Testis (tissue), 2 donors: ENCODE measurements at regions not wholly inside any gene's neighbourhood (a gene's known extent, or its start where the extent isn't known, plus 50 kb on each side); places are given as distances from the start of the nearest gene placed in this dataset.

ENCODE experiments used
- DNase-seq: peaks from one replicate; pipeline ENCODE4 v3.0.0-alpha.2; 2019
- H3K27ac ChIP-seq, 2 donors: fragments of 200-600 bp; sonication (generic); one replicate each; pipeline ENCODE4 v1.5.1; 2019
- H3K27me3 ChIP-seq: fragments of 200-600 bp; sonication (generic); one replicate; pipeline ENCODE4 v1.5.1; 2019
- H3K36me3 ChIP-seq: fragments of 200-600 bp; sonication (generic); one replicate; pipeline ENCODE4 v1.5.1; 2017; ENCODE audit warnings: low read depth; ENCODE audit errors: missing control alignments
- H3K4me1 ChIP-seq: fragments of 200-600 bp; sonication (generic); one replicate; pipeline ENCODE4 v1.5.1; 2019
- H3K4me3 ChIP-seq, 2 donors: fragments of 200-600 bp; sonication (generic); one replicate each; pipeline ENCODE4 v1.5.1; 2017 to 2019
- H3K9me3 ChIP-seq: fragments of 200-600 bp; sonication (generic); one replicate; pipeline ENCODE4 v1.5.1; 2017
- CTCF ChIP-seq, 3 experiments: fragments of 450-650 bp in 2 of 3; fragments of 200-600 bp in 1 of 3; sonication (generic) in 1 of 3; IDR thresholded peaks; one replicate each; pipeline ENCODE4 v1.5.1; 2016 to 2019; ENCODE audit warnings: antibody characterized with exemption in 3 of 3, mild to moderate bottlenecking in 2 of 3, moderate library complexity in 1 of 3
- POLR2A ChIP-seq: fragments of 450-650 bp; IDR thresholded peaks from one replicate; pipeline ENCODE4 v1.6.1; 2017; ENCODE audit warnings: antibody characterized with exemption, mild to moderate bottlenecking, moderate library complexity
- WGBS, 2 donors: methylation state at CpG; one replicate each; pipeline ENCODE4 v1.1.5; 2018; 5-methylcytosine and 5-hydroxymethylcytosine counted together
- intact Hi-C: fragments of 100-400 bp; cut with DNase I; formaldehyde crosslinking; loops from one replicate; pipeline ENCODE4 v1.15.1; 2023; ENCODE audit warnings: low total_unique reads

GRCh38 chr2:18750672-18751554, 161.5 kb upstream of the NT5C1B start:
- WGBS, 2 donors: 43 to 56% methylated on average over 5 of the region's 5 CpGs
- H3K4me1 ChIP-seq: peaks cover 16% of the 10 kb centered on the region
- H3K27me3 ChIP-seq: no peaks in the 10 kb centered on the region
- H3K4me3 ChIP-seq: no peak overlapping the region
- H3K36me3 ChIP-seq: no peaks in the 10 kb centered on the region
- H3K27ac ChIP-seq: peak overlapping the region; percentile 12 to 16
- no peak for TF ChIP-seq CTCF (IDR thresholded peaks at IDR 0.05)
- TF ChIP-seq POLR2A: no peak
- intact Hi-C loops: no loop called here
- no peaks in the 10 kb centered on the region for H3K9me3 ChIP-seq
- DNase-seq: no peak

- H3K27ac ChIP-seq: no peak overlapping the region
- H3K4me1 ChIP-seq: peaks cover 16% of the 10 kb centered on the region
- peak; percentile 84 for DNase-seq
- 27 to 31% methylated on average over 2 of the region's 2 CpGs for WGBS, 2 donors
- intact Hi-C loops: loop anchor here (5.0 kb wide), 1 partner anchor 223 kb away; no protein-coding TSS in a partner anchor
- no peaks in the 10 kb centered on the region for H3K36me3 ChIP-seq
- H3K4me3 ChIP-seq: no peak overlapping the region
- peak; percentile 66 to 84 (median 81) for TF ChIP-seq CTCF (IDR thresholded peaks at IDR 0.05)
- TF ChIP-seq POLR2A: no peak
- H3K9me3 ChIP-seq: no peaks in the 10 kb centered on the region
- no peaks in the 10 kb centered on the region for H3K27me3 ChIP-seq
These were observed 160.7 kb upstream of the NT5C1B start for GRCh38 chr2:18749912-18750526.

GRCh38 chr2:18745431-18746272, 156.3 kb upstream of the NT5C1B start:
- intact Hi-C loops: loop anchor here (5.0 kb wide), 1 partner anchor 218 kb away; no protein-coding TSS in a partner anchor
- WGBS, 2 donors: 92 to 94% methylated on average over 6 of the region's 6 CpGs
- Histone ChIP-seq H3K4me1 (peaks cover 6% of the 10 kb centered on the region), H3K9me3 (no peaks in the 10 kb centered on the region), H3K27me3 (no peaks in the 10 kb centered on the region), H3K27ac (no peak overlapping the region), H3K4me3 (no peak overlapping the region), H3K36me3 (no peaks in the 10 kb centered on the region)
- no peak for DNase-seq
- TF ChIP-seq POLR2A (no peak), CTCF (IDR thresholded peaks at IDR 0.05) (no peak)

- Histone ChIP-seq H3K9me3 (no peaks in the 10 kb centered on the region), H3K27ac (no peak overlapping the region), H3K27me3 (no peaks in the 10 kb centered on the region), H3K4me3 (no peak overlapping the region), H3K36me3 (no peaks in the 10 kb centered on the region), H3K4me1 (no peaks in the 10 kb centered on the region)
- 60 to 63% methylated on average over 10 to 12 of the region's 12 CpGs for WGBS, 2 donors
- TF ChIP-seq POLR2A (no peak), CTCF (IDR thresholded peaks at IDR 0.05) (no peak)
- DNase-seq: peak; percentile 55
- intact Hi-C loops: no loop called here
These were observed 152.7 kb upstream of the NT5C1B start for GRCh38 chr2:18741895-18742732.
